H1 (cell line): ENCODE measurements at regions not wholly inside any gene's neighbourhood (a gene's known extent, or its start where the extent isn't known, plus 50 kb on each side); places are given as distances from the start of the nearest gene placed in this dataset.

Source experiments
- CTCF ChIA-PET: fragments of 300-600 bp; sonication (Branson Sonifier 250); formaldehyde crosslinking; loops from one replicate; lab custom pipeline; 2021; ENCODE audit not compliant: partially characterized antibody; lab: Charles Lee
- POLR2A ChIA-PET: fragments of 300-600 bp; sonication (Branson Sonifier 250); formaldehyde crosslinking; loops from one replicate; lab custom pipeline; 2021; ENCODE audit warnings: inconsistent platforms; ENCODE audit not compliant: partially characterized antibody; lab: Charles Lee
- DNase-seq, 2 experiments: peaks; one replicate each; pipeline versions ENCODE4 v3.0.0 to v3.0.0-alpha.2; 2010 to 2022; ENCODE audit warnings: low spot score in 2 of 2, low read depth in 1 of 2, mixed read lengths in 1 of 2
- FAIRE-seq: peaks from 2 replicates; lab custom pipeline; 2011; peaks lifted over from hg19 to GRCh38; lab: Jason Lieb, UNC
- H2AFZ ChIP-seq: 2 replicates; pipeline ENCODE4 v1.8.1; 2012; ENCODE audit warnings: low read length, inconsistent platforms
- H2AK5ac ChIP-seq: 2 replicates; pipeline ENCODE4 v1.6.1; 2013; ENCODE audit warnings: low read depth, low read length
- H2BK120ac ChIP-seq: replicated peaks from 2 replicates; pipeline ENCODE3; 2013; ENCODE audit warnings: low read depth, low read length, inconsistent platforms
- H2BK12ac ChIP-seq: 2 replicates; pipeline ENCODE4 v1.6.1; 2013; ENCODE audit warnings: low read depth, low read length
- H2BK15ac ChIP-seq: 2 replicates; pipeline ENCODE4 v1.6.1; 2013; ENCODE audit warnings: low read length
- H2BK20ac ChIP-seq: 2 replicates; pipeline ENCODE4 v1.6.1; 2013; ENCODE audit warnings: low read length
- H2BK5ac ChIP-seq: 2 replicates; pipeline ENCODE4 v1.6.1; 2013; ENCODE audit warnings: low read depth, low read length
- H3K14ac ChIP-seq: 2 replicates; pipeline ENCODE4 v1.6.1; 2013; ENCODE audit warnings: inconsistent platforms; ENCODE audit not compliant: insufficient read length
- H3K18ac ChIP-seq: 2 replicates; pipeline ENCODE4 v1.6.1; 2013; ENCODE audit warnings: low read length; ENCODE audit errors: extremely low read depth
- H3K23ac ChIP-seq: 2 replicates; pipeline ENCODE4 v1.6.1; 2013; ENCODE audit warnings: inconsistent platforms; ENCODE audit not compliant: insufficient read length
- H3K23me2 ChIP-seq: 2 replicates; pipeline ENCODE4 v1.6.1; 2013; ENCODE audit warnings: low read depth, low read length
- H3K27ac ChIP-seq: 2 replicates; pipeline ENCODE4 v1.6.1; 2011; ENCODE audit warnings: low read depth, low read length, inconsistent platforms
- H3K27me3 ChIP-seq, 4 experiments: replicated peaks in 1 of 4; 1 replicate in 1 of 4; 2 replicates in 3 of 4; pipeline versions ENCODE4 v1.6.1 to v1.8.1; 2011 to 2013; ENCODE audit warnings: low read length in 3 of 4, mild to moderate bottlenecking in 3 of 4, inconsistent platforms in 2 of 4, mixed read lengths in 2 of 4, moderate library complexity in 1 of 4; ENCODE audit not compliant: control insufficient read depth in 3 of 4, insufficient read depth in 3 of 4; ENCODE audit errors: extremely low read depth in 1 of 4
- H3K36me3 ChIP-seq, 4 experiments: 2 replicates each; pipeline versions ENCODE4 v1.6.1 to v1.8.1; 2011 to 2013; ENCODE audit warnings: mild to moderate bottlenecking in 4 of 4, low read length in 3 of 4, moderate library complexity in 2 of 4, control low read depth in 1 of 4, inconsistent platforms in 1 of 4; ENCODE audit not compliant: insufficient read depth in 4 of 4, control insufficient read depth in 2 of 4
- H3K4ac ChIP-seq: replicated peaks from 2 replicates; pipeline ENCODE3; 2013; ENCODE audit warnings: low read length, low read depth, mixed read lengths, inconsistent platforms; ENCODE audit not compliant: insufficient read length
- H3K4me1 ChIP-seq, 4 experiments: replicated peaks in 1 of 4; 1 replicate in 1 of 4; 2 replicates in 3 of 4; pipeline versions ENCODE4 v1.6.1 to v1.8.1; 2011 to 2013; ENCODE audit warnings: low read length in 3 of 4, inconsistent platforms in 2 of 4, mixed read lengths in 1 of 4; ENCODE audit not compliant: insufficient read depth in 4 of 4, control insufficient read depth in 3 of 4
- H3K4me2 ChIP-seq, 2 experiments: 2 replicates each; pipeline versions ENCODE4 v1.6.1 to v1.8.1; 2011 to 2013; ENCODE audit warnings: low read depth in 2 of 2, low read length in 2 of 2, control low read depth in 1 of 2, inconsistent platforms in 1 of 2, mild to moderate bottlenecking in 1 of 2; ENCODE audit not compliant: insufficient read depth in 1 of 2
- H3K4me3 ChIP-seq, 4 experiments: fragments of 200-600, 300-600 bp in 1 of 4; sonication (generic), shearing (Covaris generic), sonication (Bioruptor Twin) in 1 of 4; 2 replicates each; pipeline versions ENCODE4 v1.5.1 to v1.8.1; 2011 to 2016; ENCODE audit warnings: low read length in 4 of 4, low read depth in 3 of 4, control low read depth in 2 of 4, inconsistent platforms in 2 of 4, mild to moderate bottlenecking in 2 of 4, mixed read lengths in 1 of 4, moderate library complexity in 1 of 4; ENCODE audit not compliant: insufficient read depth in 2 of 4; ENCODE audit errors: extremely low read depth in 1 of 4
- H3K56ac ChIP-seq: replicated peaks from 2 replicates; pipeline ENCODE3; 2013; ENCODE audit warnings: low read depth, mild to moderate bottlenecking, mixed read lengths, low read length, inconsistent platforms; ENCODE audit not compliant: insufficient read length
- H3K79me1 ChIP-seq: 2 replicates; pipeline ENCODE4 v1.6.1; 2013; ENCODE audit warnings: low read depth, low read length, control low read depth
- H3K79me2 ChIP-seq, 2 experiments: 2 replicates each; pipeline versions ENCODE4 v1.6.1 to v1.8.1; 2012 to 2013; ENCODE audit warnings: low read length in 2 of 2, mild to moderate bottlenecking in 2 of 2, inconsistent platforms in 1 of 2; ENCODE audit not compliant: insufficient read depth in 2 of 2, control insufficient read depth in 1 of 2
- H3K9ac ChIP-seq, 4 experiments: replicated peaks in 1 of 4; 1 replicate in 1 of 4; 2 replicates in 3 of 4; pipeline versions ENCODE4 v1.6.1 to v1.8.1; 2011 to 2013; ENCODE audit warnings: low read depth in 3 of 4, low read length in 3 of 4, control low read depth in 2 of 4, mild to moderate bottlenecking in 2 of 4, moderate library complexity in 2 of 4, inconsistent platforms in 1 of 4; ENCODE audit errors: extremely low read depth in 1 of 4
- H3K9me3 ChIP-seq, 2 experiments: 2 replicates each; pipeline versions ENCODE4 v1.6.1 to v1.8.1; 2012 to 2013; ENCODE audit warnings: mild to moderate bottlenecking in 2 of 2, moderate library complexity in 2 of 2, control low read depth in 1 of 2, inconsistent platforms in 1 of 2, low read depth in 1 of 2, low read length in 1 of 2, mixed read lengths in 1 of 2; ENCODE audit not compliant: insufficient read depth in 2 of 2
- H4K20me1 ChIP-seq, 2 experiments: replicated peaks in 1 of 2; 2 replicates each; pipeline versions ENCODE3 to v1.8.1; 2011 to 2013; ENCODE audit warnings: inconsistent platforms in 2 of 2, low read length in 2 of 2, mild to moderate bottlenecking in 1 of 2; ENCODE audit not compliant: insufficient read depth in 2 of 2, control insufficient read depth in 1 of 2
- H4K5ac ChIP-seq: 2 replicates; pipeline ENCODE4 v1.6.1; 2013; ENCODE audit warnings: low read length, low read depth, mixed read lengths, inconsistent platforms; ENCODE audit not compliant: insufficient read length
- H4K8ac ChIP-seq: 2 replicates; pipeline ENCODE4 v1.8.0; 2013; ENCODE audit warnings: mild to moderate bottlenecking, moderate library complexity, low read length, inconsistent platforms; ENCODE audit not compliant: insufficient read depth; ENCODE audit errors: extremely low read depth
- H4K91ac ChIP-seq: replicated peaks from 2 replicates; pipeline ENCODE3; 2013; ENCODE audit warnings: low read length, mixed read lengths, inconsistent platforms; ENCODE audit not compliant: insufficient read length
- CEBPB ChIP-seq: IDR thresholded peaks from 2 replicates; pipeline ENCODE4 v1.6.1; 2012; ENCODE audit warnings: low read depth, low read length
- CTBP2 ChIP-seq: IDR thresholded peaks from 2 replicates; pipeline ENCODE4 v1.7.0; 2011; ENCODE audit warnings: borderline replicate concordance, mild to moderate bottlenecking, moderate library complexity, mixed read lengths, low read length; ENCODE audit not compliant: insufficient read depth, insufficient read length
- EZH2 ChIP-seq: fragments of 200-600 bp; sonication (generic); IDR thresholded peaks from 2 replicates; pipeline ENCODE4 v1.7.1; 2012; ENCODE audit warnings: low read depth, mild to moderate bottlenecking, moderate library complexity, low read length, inconsistent platforms; ENCODE audit not compliant: severe bottlenecking
- FOSL1 ChIP-seq: IDR thresholded peaks from 2 replicates; pipeline ENCODE4 v1.6.1; 2011; ENCODE audit warnings: mild to moderate bottlenecking, low read depth, low read length, moderate library complexity; ENCODE audit not compliant: insufficient read depth
- GABPA ChIP-seq: IDR thresholded peaks from 2 replicates; pipeline ENCODE4 v1.6.1; 2011; ENCODE audit warnings: mild to moderate bottlenecking, low read length, moderate library complexity, borderline replicate concordance; ENCODE audit not compliant: insufficient read depth
- HDAC2 ChIP-seq, 2 experiments: fragments of 300-600 bp in 1 of 2; sonication (generic) in 1 of 2; IDR thresholded peaks; 2 replicates each; pipeline ENCODE4 v1.6.1; 2011 to 2012; ENCODE audit warnings: low read depth in 2 of 2, low read length in 2 of 2, mild to moderate bottlenecking in 2 of 2, moderate library complexity in 2 of 2, borderline replicate concordance in 1 of 2, inconsistent platforms in 1 of 2
- HDAC6 ChIP-seq: IDR thresholded peaks from one replicate; pipeline ENCODE4 v1.7.1; 2012; ENCODE audit warnings: low read depth, mild to moderate bottlenecking, inconsistent platforms, low read length, moderate library complexity
- SIN3A ChIP-seq, 2 experiments: IDR thresholded peaks in 1 of 2; conservative IDR thresholded peaks in 1 of 2; 2 replicates each; pipeline ENCODE4 v1.6.1; 2011 to 2012; ENCODE audit warnings: low read length in 2 of 2, improper control_type of control experiment in 1 of 2, low read depth in 1 of 2, mild to moderate bottlenecking in 1 of 2
- SP4 ChIP-seq: IDR thresholded peaks from 2 replicates; pipeline ENCODE4 v1.6.1; 2012; ENCODE audit warnings: low read length, inconsistent platforms
- SUZ12 ChIP-seq: fragments of 200-600 bp; sonication (generic); IDR thresholded peaks from 2 replicates; pipeline ENCODE4 v1.6.1; 2012; ENCODE audit warnings: mild to moderate bottlenecking, inconsistent platforms, low read length, moderate library complexity, mixed read lengths
- TAF1 ChIP-seq: IDR thresholded peaks from 2 replicates; pipeline ENCODE4 v1.6.1; 2011; ENCODE audit warnings: mild to moderate bottlenecking, low read depth, low read length
- WGBS, 2 experiments: shearing (Covaris generic) in 1 of 2; methylation state at CpG; one replicate each; pipeline versions ENCODE4 v1.1.6 to v1.1.7; 2013 to 2015; ENCODE audit warnings: low lambda C conversion rate in 2 of 2, mixed read lengths in 2 of 2, inconsistent platforms in 1 of 2, low coverage in 1 of 2, missing lambda C conversion rate in 1 of 2; ENCODE audit not compliant: insufficient replicate concordance in 2 of 2, insufficient coverage in 1 of 2, insufficient read length in 1 of 2; ENCODE audit errors: extremely low coverage in 1 of 2, missing lambda C conversion rate in 1 of 2; 5-methylcytosine and 5-hydroxymethylcytosine counted together
- TF ChIP-seq, protein P1 (sequence below): IDR thresholded peaks from 2 replicates; pipeline ENCODE4 v1.6.1; 2012; ENCODE audit warnings: inconsistent platforms
- TF ChIP-seq, protein P2 (sequence below): IDR thresholded peaks from 2 replicates; pipeline ENCODE4 v1.6.1; 2012; ENCODE audit warnings: inconsistent platforms

DNA sequence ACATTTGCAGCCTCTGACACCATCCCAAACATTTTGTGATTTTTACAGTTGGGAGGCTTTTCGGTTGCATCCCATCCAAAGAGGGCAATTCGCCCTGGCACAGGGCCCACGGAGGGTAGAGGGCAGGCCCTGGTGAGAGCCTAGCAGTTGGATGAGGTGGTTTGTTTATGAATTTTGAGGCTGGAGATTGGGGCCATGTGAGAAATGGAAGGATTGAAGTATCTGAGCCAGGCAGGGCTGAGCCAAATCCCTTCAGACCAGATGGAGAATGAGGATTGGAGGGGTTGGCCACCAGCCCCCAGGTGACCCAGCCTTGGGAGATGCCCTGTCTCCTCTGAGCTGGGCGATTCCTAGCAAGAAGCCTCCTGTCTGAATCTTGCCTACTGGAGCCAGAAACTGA, 52.6 kb upstream of the CCDC167 start:
- Histone ChIP-seq H3K79me2 (no peaks in the 10 kb centered on the region), H3K4ac (no peak overlapping the region), H3K4me3 (no peak overlapping the region), H4K20me1 (no peaks in the 10 kb centered on the region), H3K4me2 (no peak overlapping the region), H3K9ac (no peak overlapping the region), H2BK120ac (no peak overlapping the region), H3K79me1 (no peaks in the 10 kb centered on the region), H3K23me2 (no peaks in the 10 kb centered on the region), H3K9me3 (no peaks in the 10 kb centered on the region), H4K5ac (no peak overlapping the region), H2BK15ac (no peak overlapping the region), H3K4me1 (peaks cover 0 to 3% (median 0%) of the 10 kb centered on the region in 4 experiments; a peak in 1 of 7 replicates), H2BK20ac (no peak overlapping the region), H2BK12ac (no peak overlapping the region), H4K8ac (no peak overlapping the region), H3K36me3 (no peaks in the 10 kb centered on the region), H4K91ac (no peak overlapping the region), H3K14ac (no peak overlapping the region), H3K27me3 (no peaks in the 10 kb centered on the region; a peak in 1 of 7 replicates), H3K23ac (no peak overlapping the region), H2AFZ (no peak overlapping the region), H3K18ac (no peak overlapping the region), H2BK5ac (no peak overlapping the region), H3K56ac (no peak overlapping the region), H3K27ac (no peak overlapping the region), H2AK5ac (no peak overlapping the region)
- 87% methylated on average over 4 of the region's 4 CpGs; no CpG with 5 or more reads in 1 of the 2 experiments for WGBS, 2 experiments
- DNase-seq = no peak
- CTCF ChIA-PET = interaction anchor here (0.9 to 11.1 kb wide), 2 partner anchors 12 to 17 kb away, joined by 3 to 96 read pairs; no protein-coding TSS in a partner anchor
- POLR2A ChIA-PET = no interaction called here
- FAIRE-seq = no peak
- TF ChIP-seq EZH2 = no peak
- no peak for TF ChIP-seq CEBPB
- TF ChIP-seq FOSL1 = no peak
- no peak for TF ChIP-seq GABPA
- TF ChIP-seq SP4 = no peak
- TF ChIP-seq HDAC2 (IDR thresholded peaks at IDR 0.05; ENCODE audit: borderline replicate concordance in 1 of 2, low read depth in 2 of 2, low read length in 2 of 2) = no peak
- no peak for TF ChIP-seq HDAC6
- no peak for TF ChIP-seq SIN3A (conservative IDR thresholded peaks at IDR 0.05 in 1 of 2, IDR thresholded peaks at IDR 0.05 in 1 of 2; ENCODE audit: low read depth in 1 of 2, low read length in 2 of 2)
- TF ChIP-seq, protein P1, sequence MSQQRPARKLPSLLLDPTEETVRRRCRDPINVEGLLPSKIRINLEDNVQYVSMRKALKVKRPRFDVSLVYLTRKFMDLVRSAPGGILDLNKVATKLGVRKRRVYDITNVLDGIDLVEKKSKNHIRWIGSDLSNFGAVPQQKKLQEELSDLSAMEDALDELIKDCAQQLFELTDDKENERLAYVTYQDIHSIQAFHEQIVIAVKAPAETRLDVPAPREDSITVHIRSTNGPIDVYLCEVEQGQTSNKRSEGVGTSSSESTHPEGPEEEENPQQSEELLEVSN = no peak
- no peak for TF ChIP-seq TAF1
- TF ChIP-seq, protein P2, sequence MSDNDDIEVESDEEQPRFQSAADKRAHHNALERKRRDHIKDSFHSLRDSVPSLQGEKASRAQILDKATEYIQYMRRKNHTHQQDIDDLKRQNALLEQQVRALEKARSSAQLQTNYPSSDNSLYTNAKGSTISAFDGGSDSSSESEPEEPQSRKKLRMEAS = no peak
- TF ChIP-seq SUZ12 = no peak
- TF ChIP-seq CTBP2 = no peak
